ENCODE measurements at regions not wholly inside any gene's neighbourhood (a gene's known extent, or its start where the extent isn't known, plus 50 kb on each side); places are given as distances from the start of the nearest gene placed in this dataset.

DNA sequence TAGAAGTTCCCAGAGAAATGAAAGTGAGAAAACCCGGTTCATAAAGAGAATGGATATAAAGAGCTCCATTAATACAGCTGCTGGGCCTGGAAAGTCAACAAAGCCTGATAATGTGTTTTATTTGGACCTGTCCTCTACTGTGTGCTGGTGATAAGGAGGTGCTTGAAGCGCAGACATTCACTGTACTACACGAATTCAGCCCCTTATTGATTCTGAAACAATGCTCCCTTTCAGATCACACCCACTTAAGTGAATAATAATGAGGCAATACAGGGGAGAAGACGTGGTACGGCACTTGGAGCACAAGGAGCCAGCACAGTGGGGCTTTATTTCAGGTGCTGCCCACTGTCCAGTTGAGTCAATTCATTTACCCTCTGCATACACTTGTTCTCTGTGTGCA lies 260.8 kb downstream of the FGFR2 start:
- TF ChIP-seq, protein P1, sequence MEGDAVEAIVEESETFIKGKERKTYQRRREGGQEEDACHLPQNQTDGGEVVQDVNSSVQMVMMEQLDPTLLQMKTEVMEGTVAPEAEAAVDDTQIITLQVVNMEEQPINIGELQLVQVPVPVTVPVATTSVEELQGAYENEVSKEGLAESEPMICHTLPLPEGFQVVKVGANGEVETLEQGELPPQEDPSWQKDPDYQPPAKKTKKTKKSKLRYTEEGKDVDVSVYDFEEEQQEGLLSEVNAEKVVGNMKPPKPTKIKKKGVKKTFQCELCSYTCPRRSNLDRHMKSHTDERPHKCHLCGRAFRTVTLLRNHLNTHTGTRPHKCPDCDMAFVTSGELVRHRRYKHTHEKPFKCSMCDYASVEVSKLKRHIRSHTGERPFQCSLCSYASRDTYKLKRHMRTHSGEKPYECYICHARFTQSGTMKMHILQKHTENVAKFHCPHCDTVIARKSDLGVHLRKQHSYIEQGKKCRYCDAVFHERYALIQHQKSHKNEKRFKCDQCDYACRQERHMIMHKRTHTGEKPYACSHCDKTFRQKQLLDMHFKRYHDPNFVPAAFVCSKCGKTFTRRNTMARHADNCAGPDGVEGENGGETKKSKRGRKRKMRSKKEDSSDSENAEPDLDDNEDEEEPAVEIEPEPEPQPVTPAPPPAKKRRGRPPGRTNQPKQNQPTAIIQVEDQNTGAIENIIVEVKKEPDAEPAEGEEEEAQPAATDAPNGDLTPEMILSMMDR (IDR thresholded peaks at IDR 0.05; ENCODE audit: low read depth, low read length), result no peak
- no peak overlapping the region for H3K4me3 ChIP-seq (ENCODE audit: low read depth, low read length)
- no peak for DNase-seq (ENCODE audit: low read depth, low spot score)
- in situ Hi-C loops (cut with HindIII; ENCODE audit: low sequenced_read_pairs), result no loop called here

DNA sequence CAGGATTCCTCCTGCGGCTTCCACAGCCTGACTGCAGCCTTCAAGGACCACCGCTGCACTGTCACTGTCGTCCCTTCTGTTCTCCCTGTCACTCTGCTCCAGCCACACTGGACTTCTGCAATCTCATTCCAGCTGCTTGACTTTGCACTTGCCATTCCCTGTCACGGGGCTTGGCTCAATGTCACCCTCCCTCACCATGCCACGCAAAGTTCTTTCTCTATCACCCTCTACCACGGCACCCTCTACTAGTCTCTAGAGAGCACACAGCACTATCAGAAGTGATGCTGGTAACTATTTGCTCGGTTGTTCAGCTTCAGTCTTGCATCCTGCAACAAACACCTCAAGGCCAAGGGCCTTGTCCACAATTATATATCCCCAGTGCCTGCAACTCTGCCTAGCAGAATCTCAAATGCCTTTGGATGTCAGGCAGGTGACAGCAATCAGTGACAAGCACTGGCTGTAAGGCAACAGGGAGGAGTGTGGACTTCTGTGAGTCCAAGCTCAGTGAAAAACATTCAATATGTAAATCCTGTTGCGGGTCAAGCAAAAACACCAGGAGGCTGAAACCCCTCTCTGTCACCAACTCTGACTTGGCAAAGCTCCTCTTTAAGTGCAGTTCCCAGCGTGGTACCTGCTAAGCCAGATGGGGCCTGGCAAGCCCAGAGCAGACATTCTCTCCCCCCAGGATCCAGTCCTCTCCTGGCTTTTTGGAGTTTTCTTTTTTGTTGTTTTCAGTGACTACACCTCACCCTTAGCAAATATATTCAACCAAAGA lies 259.9 kb downstream of the FGFR2 start:
- in situ Hi-C loops (cut with HindIII; ENCODE audit: low sequenced_read_pairs), result no loop called here
- no peak for DNase-seq (ENCODE audit: low read depth, low spot score)
- TF ChIP-seq, protein P1 (IDR thresholded peaks at IDR 0.05; ENCODE audit: low read depth, low read length), result no peak
- no peak overlapping the region for H3K4me3 ChIP-seq (ENCODE audit: low read depth, low read length)

DNA sequence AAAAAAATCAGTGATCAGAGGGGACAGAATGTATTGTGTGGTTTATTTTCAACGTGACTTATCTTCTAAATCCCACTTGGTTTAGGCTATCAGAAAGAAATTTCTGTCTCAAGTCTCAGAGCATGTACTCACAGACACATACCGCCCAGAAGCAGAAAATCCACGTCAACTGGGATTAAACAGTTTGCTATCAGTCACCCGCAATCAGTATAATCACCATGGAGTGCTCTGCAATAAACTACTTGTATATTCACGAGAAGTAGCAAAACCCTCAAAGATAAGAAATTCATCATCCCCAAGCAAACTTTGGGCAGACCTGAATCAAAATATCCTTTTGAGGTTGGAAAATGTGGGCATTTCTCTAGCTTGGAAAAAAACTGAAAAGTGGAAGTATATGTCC lies 259.1 kb downstream of the FGFR2 start:
- TF ChIP-seq, protein P1 (IDR thresholded peaks at IDR 0.05; ENCODE audit: low read depth, low read length), result no peak
- in situ Hi-C loops (cut with HindIII; ENCODE audit: low sequenced_read_pairs), result no loop called here
- DNase-seq (ENCODE audit: low read depth, low spot score), result no peak
- no peak overlapping the region for H3K4me3 ChIP-seq (ENCODE audit: low read depth, low read length)

DNA sequence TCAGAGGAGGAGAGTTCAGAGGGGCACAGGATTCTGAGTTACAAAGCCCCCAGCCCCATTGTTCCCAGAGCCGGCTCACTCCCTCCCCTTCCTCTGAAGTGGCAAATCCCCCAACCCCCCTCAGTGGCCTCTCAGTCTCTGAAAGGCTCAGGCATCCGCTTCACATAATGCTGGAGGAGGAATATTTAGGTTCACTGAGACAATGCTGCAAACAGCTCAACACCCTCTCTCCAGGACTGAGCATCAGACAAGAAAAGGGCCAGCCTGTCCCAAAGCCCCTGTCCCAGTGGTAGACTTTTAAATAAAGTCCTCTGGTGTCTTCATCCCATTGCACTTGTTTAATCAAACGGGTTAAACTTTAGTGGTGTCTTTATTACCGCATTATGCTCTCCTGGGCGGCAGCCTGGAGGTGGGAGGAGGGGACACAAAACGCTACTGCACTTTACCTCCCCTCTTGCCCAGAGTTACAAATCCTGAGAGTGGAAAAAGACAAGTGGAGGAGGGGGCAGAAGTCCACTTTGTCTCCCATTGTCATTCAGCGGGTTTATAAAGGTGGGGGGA lies 257.9 kb downstream of the FGFR2 start:
- no peak for DNase-seq (ENCODE audit: low read depth, low spot score)
- H3K4me3 ChIP-seq (ENCODE audit: low read depth, low read length), result no peak overlapping the region
- TF ChIP-seq, protein P1 (IDR thresholded peaks at IDR 0.05; ENCODE audit: low read depth, low read length), result no peak
- in situ Hi-C loops (cut with HindIII; ENCODE audit: low sequenced_read_pairs), result no loop called here

DNA sequence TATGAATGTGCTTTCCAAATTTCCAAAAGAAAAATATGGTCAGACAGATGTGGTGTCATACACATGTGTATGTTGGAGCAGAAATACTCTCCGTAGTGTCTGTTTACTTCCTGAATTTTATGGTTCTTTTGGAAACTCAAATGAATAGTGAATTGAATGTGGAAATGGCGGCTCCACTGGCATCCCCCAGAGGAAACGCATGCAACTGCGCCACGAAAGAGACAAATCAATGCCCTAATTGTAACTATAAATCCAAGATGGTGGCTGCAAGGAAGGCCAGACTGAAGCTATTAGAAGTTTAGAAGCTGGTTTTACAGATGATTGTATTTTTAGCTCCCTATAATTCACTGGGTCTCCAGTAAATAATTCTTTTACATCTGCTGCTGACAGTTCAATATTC lies 246.7 kb downstream of the FGFR2 start:
- DNase-seq (ENCODE audit: low read depth, low spot score), result no peak
- H3K4me3 ChIP-seq (ENCODE audit: low read depth, low read length), result no peak overlapping the region
- in situ Hi-C loops (cut with HindIII; ENCODE audit: low sequenced_read_pairs), result no loop called here
- TF ChIP-seq, protein P1 (IDR thresholded peaks at IDR 0.05; ENCODE audit: low read depth, low read length), result no peak

DNA sequence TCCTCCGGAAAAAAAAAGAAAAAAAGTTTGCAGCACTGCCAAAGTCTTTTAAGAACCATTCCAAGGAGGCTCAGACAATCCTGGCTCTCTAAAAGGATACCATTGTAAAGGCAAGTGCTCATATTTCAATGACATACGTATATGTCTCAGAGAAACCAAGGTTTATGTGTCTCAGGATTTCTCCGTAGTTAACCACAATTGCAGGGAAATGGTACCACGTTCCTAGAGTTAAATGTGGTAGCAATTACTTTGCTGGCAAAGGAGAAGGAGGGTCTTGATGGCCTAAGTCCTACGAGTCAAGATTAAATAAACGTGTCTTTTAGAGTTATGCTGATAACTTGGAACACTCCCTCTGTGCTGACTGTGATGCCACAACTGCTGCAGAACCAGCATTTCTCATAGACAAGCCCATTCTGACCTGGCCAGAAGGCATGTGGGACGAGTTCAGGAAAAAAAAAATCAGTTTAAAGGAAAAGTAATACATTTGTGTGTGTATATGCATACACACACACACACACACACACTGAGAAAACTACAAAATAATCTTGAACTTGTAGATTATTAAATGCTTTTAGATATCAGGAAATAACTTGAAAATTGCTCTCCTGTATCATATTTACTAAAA lies 245.9 kb downstream of the FGFR2 start:
- no peak overlapping the region for H3K4me3 ChIP-seq (ENCODE audit: low read depth, low read length)
- TF ChIP-seq, protein P1 (IDR thresholded peaks at IDR 0.05; ENCODE audit: low read depth, low read length), result no peak
- in situ Hi-C loops (cut with HindIII; ENCODE audit: low sequenced_read_pairs), result no loop called here
- DNase-seq (ENCODE audit: low read depth, low spot score), result no peak

Measured in astrocyte of the spinal cord (primary cell).